Astrocyte (in vitro differentiated cells and primary cell): ENCODE measurements at regions not wholly inside any gene's neighbourhood (a gene's known extent, or its start where the extent isn't known, plus 50 kb on each side); places are given as distances from the start of the nearest gene placed in this dataset.

Source experiments
- DNase-seq: peaks from one replicate; pipeline ENCODE4 v3.0.0-alpha.2; 2010; ENCODE audit warnings: low read depth
- FAIRE-seq: peaks from 2 replicates; lab custom pipeline; 2011; peaks lifted over from hg19 to GRCh38; lab: Jason Lieb, UNC
- H2AFZ ChIP-seq: 2 replicates; pipeline ENCODE4 v1.6.0; 2012; ENCODE audit warnings: low read depth, low read length, inconsistent platforms
- H3K27ac ChIP-seq: 2 replicates; pipeline ENCODE4 v1.5.1; 2011; ENCODE audit warnings: low read depth, low read length, inconsistent platforms
- H3K27me3 ChIP-seq: 2 replicates; pipeline ENCODE4 v1.6.0; 2011; ENCODE audit warnings: low read length, inconsistent platforms; ENCODE audit not compliant: insufficient read depth
- H3K36me3 ChIP-seq: 2 replicates; pipeline ENCODE4 v1.5.1; 2011; ENCODE audit warnings: low read length, inconsistent platforms; ENCODE audit not compliant: insufficient read depth
- H3K4me1 ChIP-seq: 2 replicates; pipeline ENCODE4 v1.5.1; 2011; ENCODE audit warnings: low read length, inconsistent platforms; ENCODE audit not compliant: insufficient read depth
- H3K4me2 ChIP-seq: 2 replicates; pipeline ENCODE4 v1.6.0; 2012; ENCODE audit warnings: low read length, inconsistent platforms
- H3K4me3 ChIP-seq: 2 replicates; pipeline ENCODE4 v1.5.1; 2011; ENCODE audit warnings: low read depth, mild to moderate bottlenecking, low read length, inconsistent platforms; ENCODE audit not compliant: insufficient read depth
- H3K79me2 ChIP-seq: 2 replicates; pipeline ENCODE4 v1.6.0; 2012; ENCODE audit warnings: mild to moderate bottlenecking, low read length, inconsistent platforms; ENCODE audit not compliant: insufficient read depth
- H3K9ac ChIP-seq: 2 replicates; pipeline ENCODE4 v1.6.0; 2012; ENCODE audit warnings: mild to moderate bottlenecking, low read length, inconsistent platforms
- H3K9me3 ChIP-seq: 2 replicates; pipeline ENCODE4 v1.5.1; 2012; ENCODE audit warnings: low read depth, mild to moderate bottlenecking, low read length, inconsistent platforms; ENCODE audit not compliant: insufficient read depth
- H4K20me1 ChIP-seq: 2 replicates; pipeline ENCODE4 v1.6.0; 2012; ENCODE audit warnings: low read length, inconsistent platforms; ENCODE audit not compliant: insufficient read depth
- H3K27ac Mint-ChIP-seq: one replicate; pipeline ENCODE4 v1.8.0; 2021; ENCODE audit warnings: mild to moderate bottlenecking, mixed read lengths; ENCODE audit not compliant: unreplicated experiment
- H3K27me3 Mint-ChIP-seq: one replicate; pipeline ENCODE4 v1.8.0; 2021; ENCODE audit warnings: low read depth, mixed read lengths; ENCODE audit not compliant: unreplicated experiment
- H3K36me3 Mint-ChIP-seq: one replicate; pipeline ENCODE4 v1.8.0; 2021; ENCODE audit warnings: low read depth, mixed read lengths; ENCODE audit not compliant: unreplicated experiment
- H3K4me1 Mint-ChIP-seq: one replicate; pipeline ENCODE4 v1.8.0; 2021; ENCODE audit warnings: low read depth, mixed read lengths; ENCODE audit not compliant: unreplicated experiment
- H3K4me3 Mint-ChIP-seq: one replicate; pipeline ENCODE4 v1.8.0; 2021; ENCODE audit warnings: mild to moderate bottlenecking, moderate library complexity, mixed read lengths; ENCODE audit not compliant: unreplicated experiment
- H3K9me3 Mint-ChIP-seq: one replicate; pipeline ENCODE4 v1.8.0; 2021; ENCODE audit warnings: mild to moderate bottlenecking, mixed read lengths; ENCODE audit not compliant: unreplicated experiment
- EZH2 ChIP-seq: IDR thresholded peaks from 2 replicates; pipeline ENCODE4 v1.6.1; 2012; ENCODE audit warnings: mild to moderate bottlenecking, low read length, inconsistent platforms; ENCODE audit not compliant: insufficient read depth
- TF ChIP-seq, protein P1 (sequence below): IDR thresholded peaks from 2 replicates; pipeline ENCODE4 v1.5.1; 2011; ENCODE audit warnings: low read depth, mild to moderate bottlenecking, inconsistent platforms, low read length, moderate library complexity; ENCODE audit not compliant: insufficient read depth

DNA sequence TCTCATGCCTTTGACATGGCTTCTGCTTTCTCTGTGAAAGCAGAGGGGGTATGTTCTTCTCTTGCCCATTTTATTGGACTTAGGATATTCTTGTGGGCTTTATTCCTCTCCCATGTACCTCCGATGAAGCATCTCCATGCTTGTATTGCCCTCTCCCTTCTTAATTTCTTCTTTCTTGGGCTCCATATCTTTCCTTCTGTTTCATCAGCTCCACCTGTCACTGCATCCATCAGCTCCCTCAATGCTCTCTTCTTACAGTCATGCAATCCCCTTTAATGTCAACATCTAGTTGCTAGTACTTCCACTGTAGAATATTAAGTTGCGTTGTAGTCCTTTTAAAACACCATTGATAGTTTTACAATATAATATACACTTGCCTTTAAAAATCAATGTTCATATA is 257.6 kb downstream of the GPAT3 start:
- no peaks in the 10 kb centered on the region for H3K27me3 Mint-ChIP-seq
- Histone ChIP-seq H3K4me3 (no peak overlapping the region), H4K20me1 (no peaks in the 10 kb centered on the region), H3K4me1 (no peaks in the 10 kb centered on the region), H2AFZ (no peak overlapping the region), H3K4me2 (no peak overlapping the region), H3K36me3 (no peaks in the 10 kb centered on the region), H3K79me2 (no peaks in the 10 kb centered on the region), H3K27me3 (no peaks in the 10 kb centered on the region), H3K9me3 (no peaks in the 10 kb centered on the region), H3K27ac (no peak overlapping the region), H3K9ac (no peak overlapping the region)
- no peaks in the 10 kb centered on the region for H3K4me1 Mint-ChIP-seq
- no peak overlapping the region for H3K4me3 Mint-ChIP-seq
- peaks cover 3% of the 10 kb centered on the region for H3K9me3 Mint-ChIP-seq
- no peak for FAIRE-seq
- TF ChIP-seq, protein P1, sequence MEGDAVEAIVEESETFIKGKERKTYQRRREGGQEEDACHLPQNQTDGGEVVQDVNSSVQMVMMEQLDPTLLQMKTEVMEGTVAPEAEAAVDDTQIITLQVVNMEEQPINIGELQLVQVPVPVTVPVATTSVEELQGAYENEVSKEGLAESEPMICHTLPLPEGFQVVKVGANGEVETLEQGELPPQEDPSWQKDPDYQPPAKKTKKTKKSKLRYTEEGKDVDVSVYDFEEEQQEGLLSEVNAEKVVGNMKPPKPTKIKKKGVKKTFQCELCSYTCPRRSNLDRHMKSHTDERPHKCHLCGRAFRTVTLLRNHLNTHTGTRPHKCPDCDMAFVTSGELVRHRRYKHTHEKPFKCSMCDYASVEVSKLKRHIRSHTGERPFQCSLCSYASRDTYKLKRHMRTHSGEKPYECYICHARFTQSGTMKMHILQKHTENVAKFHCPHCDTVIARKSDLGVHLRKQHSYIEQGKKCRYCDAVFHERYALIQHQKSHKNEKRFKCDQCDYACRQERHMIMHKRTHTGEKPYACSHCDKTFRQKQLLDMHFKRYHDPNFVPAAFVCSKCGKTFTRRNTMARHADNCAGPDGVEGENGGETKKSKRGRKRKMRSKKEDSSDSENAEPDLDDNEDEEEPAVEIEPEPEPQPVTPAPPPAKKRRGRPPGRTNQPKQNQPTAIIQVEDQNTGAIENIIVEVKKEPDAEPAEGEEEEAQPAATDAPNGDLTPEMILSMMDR: no peak
- TF ChIP-seq EZH2: no peak
- no peak overlapping the region for H3K27ac Mint-ChIP-seq
- DNase-seq: no peak
- no peaks in the 10 kb centered on the region for H3K36me3 Mint-ChIP-seq

DNA sequence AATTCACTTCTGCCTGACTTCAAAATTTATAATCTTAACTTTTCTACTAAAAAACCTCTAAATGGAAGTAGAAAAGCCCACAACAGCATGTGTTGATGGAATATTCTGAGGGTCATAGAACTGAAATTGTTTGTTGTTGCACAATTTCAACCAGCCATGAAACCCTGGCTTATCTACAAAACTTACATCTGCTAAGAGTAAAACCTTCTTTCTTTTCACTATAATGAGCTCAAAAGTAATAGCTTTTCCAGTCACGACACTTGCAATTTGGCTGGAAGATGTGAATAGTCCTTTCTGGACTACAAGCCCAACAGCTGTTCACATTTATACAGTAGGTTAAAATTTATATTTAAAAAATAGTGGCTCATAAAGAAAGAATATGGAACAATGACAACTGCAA is 250.0 kb downstream of the GPAT3 start:
- Histone ChIP-seq H4K20me1 (no peaks in the 10 kb centered on the region), H3K4me3 (no peak overlapping the region), H3K79me2 (no peaks in the 10 kb centered on the region), H3K9ac (no peak overlapping the region), H3K27ac (no peak overlapping the region), H3K27me3 (no peaks in the 10 kb centered on the region), H3K36me3 (no peaks in the 10 kb centered on the region), H3K9me3 (no peaks in the 10 kb centered on the region), H2AFZ (no peak overlapping the region), H3K4me2 (no peak overlapping the region), H3K4me1 (no peaks in the 10 kb centered on the region)
- no peak for TF ChIP-seq EZH2
- Mint-ChIP-seq H3K27ac (no peak overlapping the region), H3K36me3 (no peaks in the 10 kb centered on the region), H3K4me3 (no peak overlapping the region), H3K9me3 (no peaks in the 10 kb centered on the region), H3K27me3 (no peaks in the 10 kb centered on the region), H3K4me1 (no peaks in the 10 kb centered on the region)
- FAIRE-seq: no peak
- no peak for DNase-seq

DNA sequence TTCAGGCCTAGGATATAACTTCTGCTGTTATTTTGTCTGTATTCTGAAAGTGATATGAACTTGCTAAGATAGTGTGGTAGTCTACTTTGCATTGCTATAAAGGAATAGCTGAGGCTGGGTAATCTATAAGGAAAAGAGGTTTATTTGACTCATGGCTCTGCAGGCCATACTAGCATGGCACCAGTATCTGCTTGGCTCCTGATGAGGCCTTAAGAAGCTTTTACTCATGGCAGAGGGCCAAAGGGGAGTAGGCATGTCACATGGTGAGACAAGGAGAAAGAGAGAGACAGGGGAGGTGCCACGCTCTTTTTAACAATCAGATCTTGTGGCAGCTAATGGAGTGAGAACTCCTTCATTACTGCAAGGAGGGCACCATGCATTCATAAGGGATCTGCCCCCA is 247.3 kb downstream of the GPAT3 start:
- no peaks in the 10 kb centered on the region for H3K4me1 Mint-ChIP-seq

More for the DNA sequence above, 247.3 kb downstream of the GPAT3 start:
- H3K4me3 ChIP-seq: no peak overlapping the region
- H3K9ac ChIP-seq: no peak overlapping the region
- no peak overlapping the region for H3K27ac ChIP-seq
- no peak overlapping the region for H2AFZ ChIP-seq
- H3K27ac Mint-ChIP-seq: no peak overlapping the region
- H3K9me3 Mint-ChIP-seq: no peaks in the 10 kb centered on the region
- no peak overlapping the region for H3K4me2 ChIP-seq
- no peaks in the 10 kb centered on the region for H3K36me3 ChIP-seq
- no peaks in the 10 kb centered on the region for H4K20me1 ChIP-seq
- DNase-seq (no peak), FAIRE-seq (no peak)
- H3K4me3 Mint-ChIP-seq: no peak overlapping the region
- H3K36me3 Mint-ChIP-seq: no peaks in the 10 kb centered on the region
- no peaks in the 10 kb centered on the region for H3K4me1 ChIP-seq
- H3K79me2 ChIP-seq: no peaks in the 10 kb centered on the region
- TF ChIP-seq, protein P1: no peak
- TF ChIP-seq EZH2: no peak
- H3K27me3 ChIP-seq: no peaks in the 10 kb centered on the region
- no peaks in the 10 kb centered on the region for H3K27me3 Mint-ChIP-seq
- no peaks in the 10 kb centered on the region for H3K9me3 ChIP-seq
